Adrenal gland (tissue), 5 donors: ENCODE measurements at regions not wholly inside any gene's neighbourhood (a gene's known extent, or its start where the extent isn't known, plus 50 kb on each side); places are given as distances from the start of the nearest gene placed in this dataset.

Experiments
- CTCF ChIP-seq, 6 experiments: fragments of 450-650 bp in 4 of 6; fragments of 200-600 bp in 2 of 6; sonication (generic) in 1 of 6; IDR thresholded peaks; 1 replicate in 5 of 6; 2 replicates in 1 of 6; pipeline versions ENCODE4 v1.5.1 to v1.8.0; 2016 to 2021; ENCODE audit warnings: antibody characterized with exemption in 6 of 6, mild to moderate bottlenecking in 2 of 6, moderate library complexity in 1 of 6
- POLR2A ChIP-seq, 2 donors: fragments of 450-650 bp; IDR thresholded peaks; one replicate each; pipeline ENCODE4 v1.6.1; 2017; ENCODE audit warnings: antibody characterized with exemption in 2 of 2, mild to moderate bottlenecking in 2 of 2, moderate library complexity in 1 of 2
- donor health status: DM: no; HTN: no; CAD: no.

DNA sequence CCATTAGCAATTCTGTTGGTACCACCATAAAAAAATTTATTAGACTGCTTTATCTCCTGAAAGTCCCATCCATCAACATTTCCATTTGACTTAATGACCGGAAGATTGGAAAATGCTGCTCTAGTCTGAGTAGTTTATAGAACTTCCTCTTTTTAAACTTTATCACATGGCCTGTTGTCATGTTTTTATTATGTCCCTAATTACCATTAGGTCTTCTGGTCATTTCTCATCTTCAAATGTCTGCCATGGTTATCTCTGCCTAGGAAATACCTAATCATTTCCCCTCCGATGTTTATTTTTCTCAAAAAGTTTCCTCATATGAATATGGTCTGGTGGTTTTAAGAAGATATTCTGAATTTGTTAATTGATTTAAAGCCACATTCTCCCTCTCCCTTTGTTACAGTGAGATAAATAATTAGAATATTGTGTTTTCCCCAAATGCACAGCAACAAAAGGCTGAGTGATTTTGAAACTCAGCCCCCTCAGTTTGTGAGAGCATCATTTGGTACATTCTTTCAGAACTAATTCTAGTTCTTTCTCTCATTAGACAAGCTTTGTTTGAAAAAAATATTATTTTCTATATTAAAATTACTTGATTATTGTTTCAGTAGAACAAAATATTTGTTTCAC is 317.1 kb upstream of the ST6GAL2 start:
- TF ChIP-seq CTCF (IDR thresholded peaks at IDR 0.05) (no peak), POLR2A (IDR thresholded peaks at IDR 0.05) (no peak)
